ENCODE measurements at regions not wholly inside any gene's neighbourhood (a gene's known extent, or its start where the extent isn't known, plus 50 kb on each side); places are given as distances from the start of the nearest gene placed in this dataset.

DNA sequence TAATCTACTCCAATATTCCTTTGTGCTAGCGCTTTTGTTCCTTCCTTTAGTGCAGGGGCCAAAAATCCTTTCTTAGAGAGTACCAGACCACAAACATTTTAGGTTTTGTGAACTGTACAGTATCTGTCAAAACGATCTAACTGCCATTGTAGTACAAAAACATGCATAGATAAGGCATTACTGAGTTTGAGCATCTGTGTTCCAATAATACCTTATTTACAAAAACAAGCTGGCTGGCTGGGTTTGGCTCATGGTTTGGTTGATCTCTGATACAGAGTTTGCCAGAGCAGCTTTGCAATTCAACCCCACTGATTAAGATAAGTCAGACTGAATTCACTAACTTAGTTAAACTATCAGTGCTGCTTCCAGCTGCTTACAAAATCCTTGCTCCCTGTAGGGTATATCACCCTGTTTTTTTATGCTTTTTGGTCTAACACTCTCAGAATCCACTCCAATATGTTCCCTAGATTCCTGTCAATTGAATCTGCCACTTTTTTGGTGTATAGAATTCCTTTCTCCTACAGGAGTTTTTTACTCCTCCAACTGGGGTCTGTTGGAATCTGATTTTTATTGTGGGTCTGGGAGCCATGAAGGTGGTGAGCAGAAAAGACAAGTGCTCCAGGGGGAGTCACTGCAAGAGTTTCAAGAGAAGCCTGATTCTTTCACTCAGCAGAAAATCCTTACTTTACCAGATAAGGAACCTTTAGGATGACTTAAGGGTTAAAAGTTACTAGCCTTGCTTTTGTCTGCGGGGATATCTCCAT, 1399.4 kb downstream of the EFNB2 start:
- TF ChIP-seq, protein P1, sequence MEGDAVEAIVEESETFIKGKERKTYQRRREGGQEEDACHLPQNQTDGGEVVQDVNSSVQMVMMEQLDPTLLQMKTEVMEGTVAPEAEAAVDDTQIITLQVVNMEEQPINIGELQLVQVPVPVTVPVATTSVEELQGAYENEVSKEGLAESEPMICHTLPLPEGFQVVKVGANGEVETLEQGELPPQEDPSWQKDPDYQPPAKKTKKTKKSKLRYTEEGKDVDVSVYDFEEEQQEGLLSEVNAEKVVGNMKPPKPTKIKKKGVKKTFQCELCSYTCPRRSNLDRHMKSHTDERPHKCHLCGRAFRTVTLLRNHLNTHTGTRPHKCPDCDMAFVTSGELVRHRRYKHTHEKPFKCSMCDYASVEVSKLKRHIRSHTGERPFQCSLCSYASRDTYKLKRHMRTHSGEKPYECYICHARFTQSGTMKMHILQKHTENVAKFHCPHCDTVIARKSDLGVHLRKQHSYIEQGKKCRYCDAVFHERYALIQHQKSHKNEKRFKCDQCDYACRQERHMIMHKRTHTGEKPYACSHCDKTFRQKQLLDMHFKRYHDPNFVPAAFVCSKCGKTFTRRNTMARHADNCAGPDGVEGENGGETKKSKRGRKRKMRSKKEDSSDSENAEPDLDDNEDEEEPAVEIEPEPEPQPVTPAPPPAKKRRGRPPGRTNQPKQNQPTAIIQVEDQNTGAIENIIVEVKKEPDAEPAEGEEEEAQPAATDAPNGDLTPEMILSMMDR (IDR thresholded peaks at IDR 0.05), result no peak
- no peak for TF ChIP-seq EP300 (IDR thresholded peaks at IDR 0.05)

All from esophagus muscularis mucosa (tissue), 3 donors.